GM12801 (cell line): ENCODE measurements at regions not wholly inside any gene's neighbourhood (a gene's known extent, or its start where the extent isn't known, plus 50 kb on each side); places are given as distances from the start of the nearest gene placed in this dataset.

Source experiments
- CTCF ChIP-seq: IDR thresholded peaks from one replicate; pipeline ENCODE4 v1.5.1; 2011; ENCODE audit warnings: control low read depth; ENCODE audit not compliant: insufficient read length; ENCODE audit errors: extremely low read depth

DNA sequence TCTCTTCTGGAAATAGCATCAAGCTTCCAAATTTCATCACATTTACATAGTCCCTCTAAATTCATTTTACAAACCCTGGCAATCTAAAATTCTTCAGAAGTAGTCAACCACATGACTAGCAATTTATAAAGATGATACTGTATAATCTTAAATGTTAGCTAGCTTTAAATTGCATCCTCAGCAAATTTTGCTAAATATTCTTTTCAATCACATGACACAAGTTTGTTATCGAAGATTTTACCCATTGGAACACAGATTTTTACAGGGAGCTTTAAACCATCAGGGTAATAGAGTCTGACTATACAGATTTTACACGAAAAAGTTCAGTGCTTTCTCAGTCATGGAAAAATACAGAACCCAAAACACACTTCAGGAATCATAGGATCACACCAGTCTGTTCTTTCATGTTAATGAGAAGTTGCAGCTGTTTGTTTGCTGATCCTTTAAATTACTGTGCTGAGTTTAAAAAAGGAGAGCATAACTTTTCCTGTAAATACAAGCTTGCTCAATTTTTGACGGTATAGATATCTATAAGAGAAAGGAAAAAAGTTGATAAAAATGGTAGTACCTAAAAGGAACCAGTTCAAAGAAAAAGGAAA is 445.8 kb upstream of the ADGRB3 start:
- TF ChIP-seq CTCF = no peak

DNA sequence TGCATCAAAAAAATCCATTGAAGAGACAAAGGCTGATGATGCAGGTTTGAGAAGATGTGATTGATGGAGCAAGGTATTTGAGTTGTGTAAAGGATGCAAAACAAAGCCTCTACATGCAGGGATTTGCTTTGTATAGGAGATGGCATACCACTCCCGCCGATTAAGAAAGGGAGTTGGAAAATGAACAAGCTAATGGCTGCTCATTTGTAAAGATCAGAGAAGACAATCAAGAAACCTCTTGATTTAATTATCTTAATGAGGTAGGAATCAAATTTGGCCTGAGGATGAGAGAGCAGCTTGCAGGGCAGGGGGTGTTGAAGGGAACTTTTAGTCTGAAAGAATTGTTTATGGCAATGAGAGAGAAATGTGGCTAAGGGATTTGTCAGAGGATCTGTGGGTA is 448.2 kb upstream of the ADGRB3 start:
- no peak for TF ChIP-seq CTCF

DNA sequence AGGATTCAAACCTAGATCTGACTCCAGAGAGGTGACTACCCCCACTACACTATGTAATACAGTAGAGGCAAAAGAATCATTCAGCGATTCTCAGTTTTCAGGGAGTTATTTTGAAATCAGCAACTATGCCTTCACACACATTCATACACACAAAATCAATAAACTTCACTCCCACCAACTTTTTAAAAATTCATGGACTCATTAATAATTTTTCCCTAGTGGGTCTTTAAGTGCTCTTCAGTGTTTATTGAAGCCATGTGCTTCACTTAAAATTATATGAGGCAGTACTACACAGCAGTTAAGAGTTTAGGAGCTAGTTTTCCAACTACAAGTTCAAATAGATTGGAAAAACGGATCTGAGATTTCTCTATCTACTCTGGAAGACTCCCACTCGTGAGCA is 452.7 kb upstream of the ADGRB3 start:
- no peak for TF ChIP-seq CTCF

DNA sequence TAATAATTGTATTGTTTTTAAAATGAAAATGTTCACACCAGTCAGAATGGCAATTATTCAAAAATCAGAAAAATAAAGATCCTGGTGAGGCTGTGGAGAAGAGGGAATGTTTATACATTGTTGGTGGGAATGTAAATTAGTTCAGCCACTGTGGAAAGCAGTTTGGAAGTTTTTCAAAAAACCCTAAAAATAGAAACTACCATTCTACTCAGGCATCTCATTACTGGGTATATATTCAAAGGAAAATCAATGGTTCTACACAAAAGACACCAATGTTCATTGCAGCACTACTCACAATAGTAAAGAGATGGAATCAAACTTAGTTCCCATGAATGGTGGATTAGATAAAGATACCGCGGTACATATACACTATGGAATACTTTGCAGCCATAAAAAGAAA is 461.5 kb upstream of the ADGRB3 start:
- TF ChIP-seq CTCF = no peak

- no peak for TF ChIP-seq CTCF
These were observed 465.2 kb upstream of the ADGRB3 start for GRCh38 chr6:68169922-68170321.

DNA sequence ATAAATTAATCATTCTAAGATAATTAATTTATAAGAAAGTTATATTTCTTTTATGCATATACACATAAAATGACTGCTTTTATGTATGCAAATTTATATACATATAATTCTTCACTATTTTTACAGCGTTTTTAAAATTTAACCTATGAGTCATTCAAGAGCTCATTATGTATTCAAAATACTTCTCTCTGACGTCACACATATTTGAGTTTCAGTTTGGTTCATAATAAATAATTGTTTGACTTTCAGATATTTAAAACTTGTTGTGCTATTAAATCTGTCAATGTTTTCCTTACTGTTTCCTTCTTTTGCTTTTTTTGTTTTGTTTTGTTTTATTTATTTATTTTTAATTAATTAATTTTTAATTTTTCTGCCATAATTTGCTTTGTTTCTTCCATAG is 467.5 kb upstream of the ADGRB3 start:
- no peak for TF ChIP-seq CTCF

- no peak for TF ChIP-seq CTCF
These were observed 474.7 kb upstream of the ADGRB3 start for GRCh38 chr6:68160348-68160747.
